Heart left ventricle (tissue), 13 donors: ENCODE measurements at regions not wholly inside any gene's neighbourhood (a gene's known extent, or its start where the extent isn't known, plus 50 kb on each side); places are given as distances from the start of the nearest gene placed in this dataset.

Source experiments
- CTCF ChIP-seq, 12 donors: fragments of 200-600 bp; sonication (generic) in 4 of 12; IDR thresholded peaks; one replicate each; pipeline versions ENCODE4 v1.5.0 to v1.8.0; 2018 to 2022; ENCODE audit warnings: antibody characterized with exemption in 12 of 12, mild to moderate bottlenecking in 5 of 12
- POLR2A ChIP-seq, 2 donors: fragments of 450-650 bp; IDR thresholded peaks; one replicate each; pipeline ENCODE4 v1.6.1; 2017; ENCODE audit warnings: antibody characterized with exemption in 2 of 2, mild to moderate bottlenecking in 2 of 2, moderate library complexity in 2 of 2
- donor health status: ischemic (EF 13 %, LVEDD 7.1; RV severe dilation, severe dysfunction).
- donor health status: DM: no; HTN: yes; CAD: no.
- donor health status: DM: no; HTN: no; CAD: no.
- donor health status: ischemic (EF 25% LVEDD 6.9; RV normal size, moderate dysfunction).
- donor health status: ischemic (EF 25% LVEDD 5.7; RV mildly dilated, moderate dysfunction).
- donor health status: ischemic (EF 35%, LVEDD 5.7; RV mildly dilated, moderate dysfunction).
- donor health status: nonischemic (EF 11% LVEDD 7.7; RV severe dilation, severe dysfunction).
- donor health status: DM: yes; HTN: yes; CAD: no.
- donor health status: PGD.
- donor health status: ischemic (EF 29% LVEDD 5.4; RV normal size, mild dysfunction).
- donor health status: nonischemic (EF 23%, LVEDD 6.1; RV moderate dilation, normal function).

DNA sequence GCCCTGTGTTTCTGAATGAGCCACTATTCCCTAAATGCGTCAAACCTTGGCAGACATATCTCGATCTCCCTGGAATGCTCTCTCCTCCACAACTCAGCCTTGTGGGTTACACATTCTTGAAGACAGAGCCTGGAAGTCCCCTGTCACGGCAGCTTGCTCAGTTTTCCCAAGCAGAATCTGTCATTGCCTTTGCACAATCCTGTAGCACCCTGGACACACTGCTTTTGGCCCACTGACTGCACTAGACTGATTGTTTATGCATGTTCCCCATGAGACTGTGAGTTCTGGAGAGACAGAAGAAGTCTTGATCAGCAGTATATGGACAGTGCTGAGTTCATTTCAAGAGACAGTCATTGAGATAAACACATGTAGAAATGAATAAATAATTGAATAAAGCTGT, 406.7 kb downstream of the CD83 start:
- TF ChIP-seq CTCF (IDR thresholded peaks at IDR 0.05): no peak
- no peak for TF ChIP-seq POLR2A (IDR thresholded peaks at IDR 0.05)
